Pancreas (tissue), 10 donors: ENCODE measurements at regions not wholly inside any gene's neighbourhood (a gene's known extent, or its start where the extent isn't known, plus 50 kb on each side); places are given as distances from the start of the nearest gene placed in this dataset.

Source experiments
- ATAC-seq, 4 donors: fragments of 200-7000 bp; cut with Tn5 transposase; one replicate each; pipeline versions ENCODE4 v1.8.0 to v1.9.1; 2020; ENCODE audit warnings: mild to moderate bottlenecking in 4 of 4, moderate library complexity in 4 of 4
- DNase-seq, 6 donors: peaks; one replicate each; pipeline ENCODE4 v3.0.0-alpha.2; 2020
- FAIRE-seq: peaks from 2 replicates; lab custom pipeline; 2012; peaks lifted over from hg19 to GRCh38; lab: Jason Lieb, UNC
- H3K27ac ChIP-seq, 4 donors: fragments of 200-600 bp; sonication (generic); 1 replicate in 3 of 4; 2 replicates in 1 of 4; pipeline versions ENCODE4 v1.5.0 to v1.8.0; 2020
- H3K27me3 ChIP-seq, 4 donors: fragments of 200-600 bp; one replicate each; pipeline ENCODE4 v1.8.0; 2021
- H3K36me3 ChIP-seq, 3 donors: fragments of 200-600 bp; sonication (generic) in 1 of 3; one replicate each; pipeline versions ENCODE4 v1.5.0 to v1.8.0; 2020 to 2021
- H3K4me1 ChIP-seq, 3 donors: fragments of 200-600 bp; one replicate each; pipeline ENCODE4 v1.8.0; 2021
- H3K4me3 ChIP-seq, 4 donors: fragments of 200-600 bp; sonication (generic) in 2 of 4; one replicate each; pipeline versions ENCODE4 v1.5.0 to v1.8.0; 2020 to 2021
- H3K9me3 ChIP-seq, 4 donors: fragments of 200-600 bp; one replicate each; pipeline ENCODE4 v1.8.0; 2021
- CTCF ChIP-seq, 4 donors: fragments of 200-600 bp; sonication (generic) in 3 of 4; IDR thresholded peaks; one replicate each; pipeline versions ENCODE4 v1.5.0 to v1.8.0; 2021; ENCODE audit warnings: antibody characterized with exemption in 4 of 4
- WGBS, 2 donors: extraction: QIAGEN DNeasy Blood & Tissue Kit; methylation state at CpG; one replicate each; pipeline ENCODE4 v1.1.7; 2013; 5-methylcytosine and 5-hydroxymethylcytosine counted together
- intact Hi-C, 3 donors: fragments of 100-400 bp; cut with DNase I; formaldehyde crosslinking; loops; one replicate each; pipeline versions ENCODE4 v1.11.1 to v1.14.2; 2022
- donor health status: healthy with polysubstance abuse.
- donor health status: DM: no; HTN: no; CAD: no; lungs with moderate emphysema.
- donor health status: DM: no; HTN: no; CAD: no.
- donor health status: control.
- donor health status: control.
- donor health status: Bipolar disorder and iron deficiency.
- donor health status: DM: yes; HTN: yes; CAD: no.
- donor health status: DM: no; HTN: no; CAD: no.
- donor health status: DM: no; HTN: no; CAD: no.
- donor health status: DM: yes; HTN: yes; CAD: no.

DNA sequence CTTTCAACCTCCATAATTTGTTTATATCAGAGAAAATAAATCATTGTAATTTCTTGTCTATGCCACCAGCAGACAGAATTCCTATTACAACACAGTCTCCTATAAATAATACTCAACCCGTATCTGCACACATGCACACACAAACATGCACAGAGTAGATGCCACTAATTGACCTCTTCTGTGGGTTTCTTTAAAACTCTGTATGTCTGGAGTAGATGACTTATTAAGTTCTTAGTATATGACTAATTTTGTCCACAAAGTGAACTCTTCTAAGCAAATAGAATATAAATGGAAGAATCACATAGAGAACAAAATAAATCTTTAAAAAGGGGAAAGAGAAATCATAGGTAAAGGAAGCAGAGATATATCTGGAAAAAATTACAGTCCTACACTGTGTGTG is 452.3 kb downstream of the MTRR start:
- ATAC-seq (no peak), DNase-seq (no peak), FAIRE-seq (no peak)
- Histone ChIP-seq H3K36me3 (no peaks in the 10 kb centered on the region), H3K27ac (no peak overlapping the region), H3K4me3 (no peak overlapping the region), H3K27me3 (no peaks in the 10 kb centered on the region), H3K4me1 (no peaks in the 10 kb centered on the region), H3K9me3 (no peaks in the 10 kb centered on the region)
- TF ChIP-seq CTCF (IDR thresholded peaks at IDR 0.05): no peak
- WGBS, 2 donors: 74 to 76% methylated on average over 1 of the region's 1 CpG
- intact Hi-C loops: no loop called here

- intact Hi-C loops: no loop called here
- H3K27me3 ChIP-seq: no peaks in the 10 kb centered on the region
Observed at GRCh38 chr5:8322484-8322883, 453.5 kb downstream of the MTRR start.

GRCh38 chr5:8327016-8327415 is 458.1 kb downstream of the MTRR start:
- H3K9me3 ChIP-seq: no peaks in the 10 kb centered on the region
- H3K27me3 ChIP-seq: no peaks in the 10 kb centered on the region
- H3K4me3 ChIP-seq: no peak overlapping the region
- no peak for FAIRE-seq
- TF ChIP-seq CTCF (IDR thresholded peaks at IDR 0.05): no peak
- H3K27ac ChIP-seq: no peak overlapping the region
- no peaks in the 10 kb centered on the region for H3K36me3 ChIP-seq
- no peak for ATAC-seq
- DNase-seq: no peak
- WGBS, 2 donors: 48 to 54% methylated on average over 4 of the region's 4 CpGs
- intact Hi-C loops: no loop called here
- H3K4me1 ChIP-seq: no peaks in the 10 kb centered on the region

More at GRCh38 chr5:8322484-8322883, 453.5 kb downstream of the MTRR start:
- Histone ChIP-seq H3K9me3 (no peaks in the 10 kb centered on the region), H3K4me3 (no peak overlapping the region), H3K36me3 (no peaks in the 10 kb centered on the region), H3K4me1 (no peaks in the 10 kb centered on the region), H3K27ac (no peak overlapping the region)
- 49 to 69% methylated on average over 2 of the region's 2 CpGs for WGBS, 2 donors
- no peak for DNase-seq
- ATAC-seq: no peak
- FAIRE-seq: no peak
- no peak for TF ChIP-seq CTCF (IDR thresholded peaks at IDR 0.05)

- Histone ChIP-seq H3K27ac (no peak overlapping the region), H3K4me3 (no peak overlapping the region), H3K36me3 (no peaks in the 10 kb centered on the region), H3K27me3 (no peaks in the 10 kb centered on the region), H3K4me1 (no peaks in the 10 kb centered on the region), H3K9me3 (no peaks in the 10 kb centered on the region)
- intact Hi-C loops: no loop called here
- 57 to 75% methylated on average over 5 of the region's 5 CpGs for WGBS, 2 donors
- no peak for DNase-seq
- TF ChIP-seq CTCF (IDR thresholded peaks at IDR 0.05): no peak
- no peak for FAIRE-seq
- no peak for ATAC-seq
Observed at GRCh38 chr5:8329773-8330172, 460.8 kb downstream of the MTRR start.

GRCh38 chr5:8332666-8333445 is 463.9 kb downstream of the MTRR start:
- H3K36me3 ChIP-seq: no peaks in the 10 kb centered on the region
- no peak overlapping the region for H3K27ac ChIP-seq
- H3K4me3 ChIP-seq: no peak overlapping the region
- WGBS, 2 donors: 85 to 90% methylated on average over 11 of the region's 11 CpGs
- H3K27me3 ChIP-seq: no peaks in the 10 kb centered on the region
- FAIRE-seq (no peak), ATAC-seq (no peak), DNase-seq (no peak)
- H3K9me3 ChIP-seq: no peaks in the 10 kb centered on the region
- intact Hi-C loops: no loop called here
- TF ChIP-seq CTCF (IDR thresholded peaks at IDR 0.05): no peak
- H3K4me1 ChIP-seq: no peaks in the 10 kb centered on the region
